Ascending aorta (tissue), 2 donors: ENCODE measurements at regions not wholly inside any gene's neighbourhood (a gene's known extent, or its start where the extent isn't known, plus 50 kb on each side); places are given as distances from the start of the nearest gene placed in this dataset.

Experiments
- DNase-seq, 2 donors: peaks; one replicate each; pipeline ENCODE4 v3.0.0-alpha.2; 2019; ENCODE audit warnings: low spot score in 2 of 2
- H3K27ac ChIP-seq, 2 donors: fragments of 200-600 bp; sonication (generic); one replicate each; pipeline ENCODE4 v1.5.1; 2016 to 2017; ENCODE audit warnings: mild to moderate bottlenecking in 1 of 2
- H3K27me3 ChIP-seq: fragments of 200-600 bp; sonication (generic); one replicate; pipeline ENCODE4 v1.5.1; 2017
- H3K36me3 ChIP-seq, 2 donors: fragments of 200-600 bp; sonication (generic); one replicate each; pipeline ENCODE4 v1.5.1; 2016
- H3K4me1 ChIP-seq, 2 donors: fragments of 200-600 bp; sonication (generic); one replicate each; pipeline ENCODE4 v1.5.1; 2016 to 2017; ENCODE audit warnings: mild to moderate bottlenecking in 1 of 2
- H3K4me3 ChIP-seq, 2 donors: fragments of 200-600 bp; sonication (generic); one replicate each; pipeline ENCODE4 v1.5.1; 2016 to 2017; ENCODE audit warnings: mild to moderate bottlenecking in 1 of 2
- H3K9me3 ChIP-seq, 2 donors: fragments of 200-600 bp; sonication (generic); one replicate each; pipeline ENCODE4 v1.5.1; 2016
- CTCF ChIP-seq, 3 experiments: fragments of 200-600 bp in 2 of 3; fragments of 450-650 bp in 1 of 3; sonication (generic) in 2 of 3; IDR thresholded peaks; one replicate each; pipeline ENCODE4 v1.5.1; 2016 to 2019; ENCODE audit warnings: antibody characterized with exemption in 3 of 3, mild to moderate bottlenecking in 1 of 3, moderate library complexity in 1 of 3
- intact Hi-C: fragments of 100-400 bp; cut with DNase I; formaldehyde crosslinking; loops from one replicate; pipeline ENCODE4 v1.15.1; 2023

DNA sequence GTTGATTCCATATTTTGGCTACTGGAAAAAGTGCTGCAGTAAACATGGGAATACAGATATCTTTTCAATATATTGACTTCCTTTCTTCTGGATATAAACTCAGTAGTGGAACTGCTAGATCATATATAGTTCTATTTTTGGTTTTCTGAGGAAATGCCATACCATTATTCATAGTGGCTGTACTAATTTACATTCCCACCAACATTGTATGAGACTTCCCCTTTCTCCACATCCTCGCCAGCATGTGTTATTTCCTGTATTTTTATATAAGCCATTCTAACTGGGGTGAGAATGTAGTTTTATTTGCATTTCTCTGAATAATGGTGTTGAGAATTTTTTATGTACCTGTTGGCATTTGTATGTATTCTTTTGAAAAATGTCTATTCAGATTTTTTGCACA, 385.2 kb downstream of the NUF2 start:
- no peaks in the 10 kb centered on the region for H3K4me1 ChIP-seq
- intact Hi-C loops = no loop called here
- no peak for TF ChIP-seq CTCF (IDR thresholded peaks at IDR 0.05)
- H3K27ac ChIP-seq = no peak overlapping the region
- H3K4me3 ChIP-seq = no peak overlapping the region
- DNase-seq = no peak
- H3K27me3 ChIP-seq = no peaks in the 10 kb centered on the region
- no peaks in the 10 kb centered on the region for H3K36me3 ChIP-seq
- peaks cover 0 to 5% of the 10 kb centered on the region in 2 donors for H3K9me3 ChIP-seq

DNA sequence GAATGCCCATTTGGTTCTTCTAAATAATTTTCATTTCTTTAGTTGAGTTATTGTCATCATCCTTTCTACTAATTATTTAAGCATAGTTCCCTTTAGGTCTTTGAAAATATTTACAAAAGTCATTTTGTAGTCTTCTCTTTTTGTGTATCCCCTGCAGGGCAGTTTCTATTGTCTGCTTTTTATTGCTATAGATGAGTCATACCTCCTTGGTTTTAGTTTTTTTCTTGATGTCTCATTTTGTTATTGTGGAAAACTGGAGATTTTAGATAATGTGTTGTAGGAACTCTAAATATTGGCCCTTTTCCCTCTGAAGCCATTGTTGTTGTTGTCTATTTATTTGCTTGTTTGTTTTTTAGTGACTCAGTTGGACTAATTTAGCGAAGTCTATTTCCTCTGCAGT, 387.9 kb downstream of the NUF2 start:
- TF ChIP-seq CTCF (IDR thresholded peaks at IDR 0.05) = no peak
- Histone ChIP-seq H3K36me3 (no peaks in the 10 kb centered on the region), H3K27ac (no peak overlapping the region), H3K4me1 (no peaks in the 10 kb centered on the region), H3K4me3 (no peak overlapping the region), H3K27me3 (no peaks in the 10 kb centered on the region), H3K9me3 (peaks cover 0 to 5% of the 10 kb centered on the region in 2 donors)
- intact Hi-C loops = no loop called here
- no peak for DNase-seq

DNA sequence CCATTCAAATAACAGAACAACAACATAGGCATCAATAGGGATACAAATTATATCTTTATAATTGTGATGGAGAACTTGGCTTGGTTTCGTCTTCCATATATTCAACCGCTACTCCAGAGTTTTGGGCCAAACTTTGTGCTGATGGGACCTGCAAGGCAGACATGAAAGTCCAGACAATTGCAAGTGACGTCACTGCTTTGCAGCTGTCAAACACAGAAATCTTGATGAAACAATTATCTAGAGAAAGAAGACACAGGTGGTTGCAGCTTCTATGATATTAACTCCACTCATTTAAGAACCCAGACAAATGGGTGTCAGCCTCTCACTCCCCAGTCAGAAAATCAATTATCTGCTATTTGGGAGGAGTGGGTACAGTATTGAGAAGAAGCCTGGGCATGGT, 390.6 kb downstream of the NUF2 start:
- no peak for DNase-seq
- Histone ChIP-seq H3K9me3 (peaks cover 0 to 5% of the 10 kb centered on the region in 2 donors), H3K4me1 (no peaks in the 10 kb centered on the region), H3K27ac (no peak overlapping the region), H3K4me3 (no peak overlapping the region), H3K36me3 (no peaks in the 10 kb centered on the region), H3K27me3 (no peaks in the 10 kb centered on the region)
- TF ChIP-seq CTCF (IDR thresholded peaks at IDR 0.05) = no peak
- intact Hi-C loops = no loop called here

- H3K4me1 ChIP-seq = no peaks in the 10 kb centered on the region
- intact Hi-C loops = no loop called here
- no peak overlapping the region for H3K27ac ChIP-seq
- H3K27me3 ChIP-seq = no peaks in the 10 kb centered on the region
- no peak for DNase-seq
- no peak overlapping the region for H3K4me3 ChIP-seq
- H3K36me3 ChIP-seq = no peaks in the 10 kb centered on the region
- TF ChIP-seq CTCF (IDR thresholded peaks at IDR 0.05) = no peak
- peaks cover 3 to 4% of the 10 kb centered on the region in 2 donors for H3K9me3 ChIP-seq
Observed at GRCh38 chr1:163720294-163720693, 398.5 kb downstream of the NUF2 start.

GRCh38 chr1:163725551-163725950, 403.8 kb downstream of the NUF2 start:
- H3K36me3 ChIP-seq = no peaks in the 10 kb centered on the region
- no peak for TF ChIP-seq CTCF (IDR thresholded peaks at IDR 0.05)
- H3K27ac ChIP-seq = no peak overlapping the region
- intact Hi-C loops = no loop called here
- DNase-seq = no peak
- H3K27me3 ChIP-seq = no peaks in the 10 kb centered on the region
- no peaks in the 10 kb centered on the region for H3K9me3 ChIP-seq
- H3K4me3 ChIP-seq = no peak overlapping the region
- H3K4me1 ChIP-seq = no peaks in the 10 kb centered on the region

GRCh38 chr1:163730411-163730821, 408.7 kb downstream of the NUF2 start:
- no peak overlapping the region for H3K27ac ChIP-seq
- H3K4me3 ChIP-seq = no peak overlapping the region
- intact Hi-C loops = no loop called here
- no peaks in the 10 kb centered on the region for H3K9me3 ChIP-seq
- no peaks in the 10 kb centered on the region for H3K36me3 ChIP-seq
- H3K27me3 ChIP-seq = no peaks in the 10 kb centered on the region
- DNase-seq = no peak
- TF ChIP-seq CTCF (IDR thresholded peaks at IDR 0.05) = no peak
- no peaks in the 10 kb centered on the region for H3K4me1 ChIP-seq
